GM23248 (cell line): ENCODE measurements at regions not wholly inside any gene's neighbourhood (a gene's known extent, or its start where the extent isn't known, plus 50 kb on each side); places are given as distances from the start of the nearest gene placed in this dataset.

ENCODE experiments used
- DNase-seq: peaks from one replicate; pipeline ENCODE4 v3.0.0-alpha.2; 2015
- H2AFZ ChIP-seq: fragments of 200-600 bp; sonication (generic); 2 replicates; pipeline ENCODE4 v1.6.1; 2016; ENCODE audit warnings: antibody characterized with exemption
- H3F3A ChIP-seq: fragments of 200-600 bp; sonication (generic); 2 replicates; pipeline ENCODE4 v1.6.1; 2016; ENCODE audit warnings: mild to moderate bottlenecking, antibody characterized with exemption, mixed run types; ENCODE audit not compliant: insufficient read depth
- H3K27ac ChIP-seq: fragments of 200-600 bp; sonication (generic); 2 replicates; pipeline ENCODE4 v1.5.1; 2016; ENCODE audit warnings: mild to moderate bottlenecking
- H3K27me3 ChIP-seq: fragments of 200-600 bp; sonication (generic); replicated peaks from 2 replicates; pipeline ENCODE4 v1.6.1; 2016; ENCODE audit warnings: mild to moderate bottlenecking; ENCODE audit not compliant: insufficient read depth
- H3K36me3 ChIP-seq: fragments of 200-600 bp; sonication (generic); 2 replicates; pipeline ENCODE4 v1.6.1; 2016; ENCODE audit warnings: low read depth, mild to moderate bottlenecking
- H3K4me1 ChIP-seq: fragments of 200-600 bp; sonication (generic); 2 replicates; pipeline ENCODE4 v1.6.1; 2016; ENCODE audit warnings: mild to moderate bottlenecking; ENCODE audit not compliant: insufficient read depth
- H3K4me2 ChIP-seq: fragments of 200-600 bp; sonication (generic); one replicate; pipeline ENCODE4 v1.6.1; 2016; ENCODE audit warnings: mild to moderate bottlenecking; ENCODE audit not compliant: unreplicated experiment
- H3K4me3 ChIP-seq: fragments of 200-600 bp; sonication (generic); 2 replicates; pipeline ENCODE4 v1.5.1; 2016; ENCODE audit warnings: mild to moderate bottlenecking
- H3K79me2 ChIP-seq: fragments of 200-600 bp; sonication (generic); 2 replicates; pipeline ENCODE4 v1.6.1; 2016; ENCODE audit warnings: mild to moderate bottlenecking; ENCODE audit not compliant: insufficient read depth
- H3K9ac ChIP-seq: fragments of 200-600 bp; sonication (generic); 2 replicates; pipeline ENCODE4 v1.6.1; 2016; ENCODE audit warnings: mild to moderate bottlenecking
- H3K9me2 ChIP-seq: fragments of 200-600 bp; sonication (generic); 2 replicates; pipeline ENCODE4 v1.6.1; 2016; ENCODE audit warnings: mixed run types, mild to moderate bottlenecking, moderate library complexity; ENCODE audit not compliant: insufficient read depth
- H3K9me3 ChIP-seq: fragments of 200-600 bp; sonication (generic); one replicate; pipeline ENCODE4 v1.6.1; 2017; ENCODE audit warnings: low read depth
- H4K20me1 ChIP-seq: fragments of 200-600 bp; sonication (generic); 2 replicates; pipeline ENCODE4 v1.6.0; 2016; ENCODE audit not compliant: insufficient read depth
- EZH2 ChIP-seq: fragments of 200-600 bp; sonication (generic); IDR thresholded peaks from 2 replicates; pipeline ENCODE4 v1.6.1; 2018; ENCODE audit warnings: antibody characterized with exemption, mild to moderate bottlenecking; ENCODE audit not compliant: insufficient read depth, poor library complexity, severe bottlenecking
- EZH2phosphoT487 ChIP-seq: fragments of 200-600 bp; sonication (generic); IDR thresholded peaks from 2 replicates; pipeline ENCODE4 v1.6.1; 2018; ENCODE audit warnings: antibody characterized with exemption, moderate library complexity, mild to moderate bottlenecking, low read depth; ENCODE audit not compliant: insufficient read depth
- WGBS, 2 experiments: methylation state at CpG; one replicate each; pipeline ENCODE4 v1.1.6; 2015 to 2017; ENCODE audit warnings: low lambda C conversion rate in 2 of 2, low coverage in 1 of 2; ENCODE audit errors: missing lambda C conversion rate in 2 of 2; 5-methylcytosine and 5-hydroxymethylcytosine counted together
- in situ Hi-C: fragments of 300-500 bp; cut with MboI; formaldehyde crosslinking; loops from 2 replicates; pipeline ENCODE4 v1.15.0; 2020

GRCh38 chr7:3246651-3247050 lies 54.4 kb upstream of the SDK1 start:
- Histone ChIP-seq H3K4me2 (no peak overlapping the region), H3K9ac (no peak overlapping the region), H4K20me1 (no peaks in the 10 kb centered on the region), H3K79me2 (no peaks in the 10 kb centered on the region), H3K4me3 (no peak overlapping the region), H2AFZ (no peak overlapping the region), H3K36me3 (no peaks in the 10 kb centered on the region), H3K9me3 (no peaks in the 10 kb centered on the region), H3F3A (no peaks in the 10 kb centered on the region), H3K4me1 (no peaks in the 10 kb centered on the region), H3K27me3 (no peaks in the 10 kb centered on the region), H3K9me2 (no peaks in the 10 kb centered on the region), H3K27ac (no peak overlapping the region)
- TF ChIP-seq EZH2 = no peak
- TF ChIP-seq EZH2phosphoT487 = no peak
- WGBS, 2 experiments = 38 to 42% methylated on average over 4 of the region's 4 CpGs
- in situ Hi-C loops = no loop called here
- no peak for DNase-seq

GRCh38 chr7:3250725-3251124 lies 50.3 kb upstream of the SDK1 start:
- H3K9me2 ChIP-seq = no peaks in the 10 kb centered on the region
- H3K4me3 ChIP-seq = no peak overlapping the region
- no peak overlapping the region for H3K9ac ChIP-seq
- H3K4me1 ChIP-seq = no peaks in the 10 kb centered on the region
- no peaks in the 10 kb centered on the region for H3K9me3 ChIP-seq
- H3K27ac ChIP-seq = no peak overlapping the region
- H3K79me2 ChIP-seq = no peaks in the 10 kb centered on the region
- H3K27me3 ChIP-seq = no peaks in the 10 kb centered on the region
- H4K20me1 ChIP-seq = no peaks in the 10 kb centered on the region
- no peak for DNase-seq
- TF ChIP-seq EZH2phosphoT487 = no peak
- TF ChIP-seq EZH2 = no peak
- no peaks in the 10 kb centered on the region for H3F3A ChIP-seq
- H3K4me2 ChIP-seq = no peak overlapping the region
- in situ Hi-C loops = no loop called here
- H2AFZ ChIP-seq = no peak overlapping the region
- H3K36me3 ChIP-seq = no peaks in the 10 kb centered on the region
- WGBS, 2 experiments = 57 to 62% methylated on average over 5 of the region's 5 CpGs
